ENCODE measurements at regions not wholly inside any gene's neighbourhood (a gene's known extent, or its start where the extent isn't known, plus 50 kb on each side); places are given as distances from the start of the nearest gene placed in this dataset.

GRCh38 chr9:25177858-25178257, 500.4 kb downstream of the TUSC1 start:
- TF ChIP-seq JUND (IDR thresholded peaks at IDR 0.05) (no peak), CTCF (IDR thresholded peaks at IDR 0.05) (no peak), USF2 (IDR thresholded peaks at IDR 0.05; ENCODE audit: borderline replicate concordance, low read depth, low read length) (no peak), FOXM1 (IDR thresholded peaks at IDR 0.05; ENCODE audit: low read depth) (no peak), CHD2 (IDR thresholded peaks at IDR 0.05; ENCODE audit: low read length, partially characterized antibody) (no peak), EZH2phosphoT487 (IDR thresholded peaks at IDR 0.05; ENCODE audit: borderline replicate concordance, low read depth) (no peak), RAD21 (IDR thresholded peaks at IDR 0.05; ENCODE audit: low read length) (no peak), POLR2AphosphoS5 (IDR thresholded peaks at IDR 0.05; ENCODE audit: low read depth, low read length) (no peak), MEF2A (IDR thresholded peaks at IDR 0.05; ENCODE audit: borderline replicate concordance, low read depth) (no peak), PBX3 (IDR thresholded peaks at IDR 0.05) (no peak), SIN3A (IDR thresholded peaks at IDR 0.05; ENCODE audit: borderline replicate concordance, low read depth, low read length) (no peak)
